Hematopoietic multipotent progenitor cell treated with erythropoietin and hydrocortisone succinate and interleukin-3 and kit ligand, for 17 days (in vitro differentiated cells): ENCODE measurements at regions not wholly inside any gene's neighbourhood (a gene's known extent, or its start where the extent isn't known, plus 50 kb on each side); places are given as distances from the start of the nearest gene placed in this dataset.

ENCODE experiments used
- DNase-seq: peaks from one replicate; pipeline ENCODE4 v3.0.0-alpha.2; 2015; ENCODE audit warnings: low spot score

- no peak for DNase-seq
These were observed 432.9 kb downstream of the GATA3 start for GRCh38 chr10:8487346-8487745.

GRCh38 chr10:8489232-8489631, 434.7 kb downstream of the GATA3 start:
- no peak for DNase-seq

GRCh38 chr10:8489823-8490222, 435.3 kb downstream of the GATA3 start:
- no peak for DNase-seq

- no peak for DNase-seq
These were observed 443.8 kb downstream of the GATA3 start for GRCh38 chr10:8498290-8498689.

- no peak for DNase-seq
These were observed 444.4 kb downstream of the GATA3 start for GRCh38 chr10:8498881-8499280.

- DNase-seq, result no peak
These were observed 444.8 kb downstream of the GATA3 start for GRCh38 chr10:8499312-8499711.

- DNase-seq, result no peak
These were observed 445.4 kb downstream of the GATA3 start for GRCh38 chr10:8499752-8500390.

GRCh38 chr10:8502573-8502972, 448.1 kb downstream of the GATA3 start:
- no peak for DNase-seq

- no peak for DNase-seq
These were observed 450.0 kb downstream of the GATA3 start for GRCh38 chr10:8504499-8504898.

- no peak for DNase-seq
These were observed 452.7 kb downstream of the GATA3 start for GRCh38 chr10:8507156-8507555.

- no peak for DNase-seq
These were observed 454.4 kb downstream of the GATA3 start for GRCh38 chr10:8508882-8509281.

- no peak for DNase-seq
These were observed 456.0 kb downstream of the GATA3 start for GRCh38 chr10:8510471-8510870.

- DNase-seq, result no peak
These were observed 456.5 kb downstream of the GATA3 start for GRCh38 chr10:8511026-8511425.

GRCh38 chr10:8513155-8514147, 459.0 kb downstream of the GATA3 start:
- no peak for DNase-seq

- no peak for DNase-seq
These were observed 465.9 kb downstream of the GATA3 start for GRCh38 chr10:8520382-8520781.

- no peak for DNase-seq
These were observed 473.3 kb downstream of the GATA3 start for GRCh38 chr10:8527773-8528172.

GRCh38 chr10:8531116-8531515, 476.6 kb downstream of the GATA3 start:
- no peak for DNase-seq

- no peak for DNase-seq
These were observed 478.2 kb downstream of the GATA3 start for GRCh38 chr10:8532647-8533046.

- DNase-seq, result no peak
These were observed 479.0 kb downstream of the GATA3 start for GRCh38 chr10:8533462-8533861.

GRCh38 chr10:8534096-8534495, 479.6 kb downstream of the GATA3 start:
- DNase-seq, result no peak

- no peak for DNase-seq
These were observed 480.4 kb downstream of the GATA3 start for GRCh38 chr10:8534891-8535290.

GRCh38 chr10:8539056-8539455, 484.6 kb downstream of the GATA3 start:
- DNase-seq, result no peak

- DNase-seq, result no peak
These were observed 489.0 kb downstream of the GATA3 start for GRCh38 chr10:8543361-8544056.
